WI38 (cell line): ENCODE measurements at regions not wholly inside any gene's neighbourhood (a gene's known extent, or its start where the extent isn't known, plus 50 kb on each side); places are given as distances from the start of the nearest gene placed in this dataset.
"Not testable (repeated sequence)": the region's sequence is repeated elsewhere in the genome, so short reads cannot be mapped to it uniquely, and the experiment has no call there.

Experiments used
- H3K4me3 ChIP-seq: 2 replicates; pipeline ENCODE4 v1.5.1; 2011; ENCODE audit warnings: low read depth, mild to moderate bottlenecking, control low read depth, low read length
- CTCF ChIP-seq: IDR thresholded peaks from 2 replicates; pipeline ENCODE4 v1.5.1; 2012; ENCODE audit warnings: low read depth, mild to moderate bottlenecking, control low read depth, low read length

DNA sequence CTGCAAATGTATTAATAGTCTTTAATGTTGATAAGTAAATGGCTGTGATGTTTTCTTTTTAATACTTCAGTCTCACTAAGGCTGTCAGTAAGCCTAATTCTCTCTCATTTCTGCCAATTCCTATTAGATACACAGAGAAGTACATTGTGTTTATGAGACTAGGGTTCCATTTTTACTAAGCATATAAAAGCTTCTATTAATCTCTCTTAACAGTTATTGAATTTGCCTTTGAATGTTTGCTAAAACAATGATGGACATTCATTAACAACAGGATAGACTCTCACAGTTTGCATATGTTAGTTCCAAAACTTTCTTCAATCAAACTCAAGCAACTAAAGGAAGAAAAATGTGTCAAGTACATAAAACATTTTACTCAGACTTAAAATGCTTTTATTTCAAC is 659.3 kb downstream of the TLE1 start:
- H3K4me3 ChIP-seq, result no peak overlapping the region
- TF ChIP-seq CTCF, result no peak

DNA sequence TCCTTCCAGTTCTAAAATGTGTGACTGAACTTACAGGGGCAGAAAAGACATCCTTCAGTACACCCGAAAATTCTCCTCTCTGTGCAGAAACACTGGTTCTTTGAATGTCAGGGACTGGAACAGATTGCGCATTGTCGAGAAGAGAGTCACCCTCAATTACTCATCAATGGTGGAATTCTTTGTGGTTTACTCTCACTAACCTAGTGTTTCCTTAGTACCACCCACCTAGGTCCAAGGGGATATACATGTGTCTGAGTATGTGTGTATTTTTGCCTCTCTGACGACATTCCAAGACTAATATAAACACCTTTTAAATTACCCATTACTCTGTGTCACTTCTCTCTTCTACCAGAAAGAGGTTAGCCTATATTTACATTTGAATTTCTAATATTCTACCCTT is 660.8 kb downstream of the TLE1 start:
- H3K4me3 ChIP-seq, result no peak overlapping the region
- TF ChIP-seq CTCF, result no peak

- no peak for TF ChIP-seq CTCF
- no peak overlapping the region for H3K4me3 ChIP-seq
These were observed 667.2 kb downstream of the TLE1 start for GRCh38 chr9:81022177-81022576.

- H3K4me3 ChIP-seq, result not testable (repeated sequence)
These were observed 674.4 kb downstream of the TLE1 start for GRCh38 chr9:81014945-81015344.

- not testable (repeated sequence) for H3K4me3 ChIP-seq
These were observed 676.2 kb downstream of the TLE1 start for GRCh38 chr9:81013191-81013590.

DNA sequence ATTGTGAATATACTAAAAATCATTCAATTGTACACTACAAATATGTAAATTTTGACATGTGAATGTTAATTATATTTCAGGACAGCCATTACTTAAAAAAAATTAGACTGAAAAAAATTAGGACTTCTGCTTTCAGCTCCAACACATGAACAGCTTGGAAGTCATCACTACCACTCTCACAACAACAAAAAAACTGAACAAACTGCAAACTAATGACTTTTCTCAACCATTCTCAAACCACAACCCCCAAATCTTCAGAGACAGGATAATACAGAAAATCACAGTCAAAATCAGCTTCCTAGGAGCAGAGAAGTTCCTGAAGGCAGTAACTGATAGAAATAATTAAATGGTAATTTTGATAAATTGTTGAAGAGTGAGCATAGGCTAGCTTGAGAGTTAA is 686.4 kb downstream of the TLE1 start:
- TF ChIP-seq CTCF, result no peak

GRCh38 chr9:81002242-81002641 is 687.1 kb downstream of the TLE1 start:
- no peak for TF ChIP-seq CTCF
- H3K4me3 ChIP-seq, result no peak overlapping the region

More for the DNA sequence above, 686.4 kb downstream of the TLE1 start:
- no peak overlapping the region for H3K4me3 ChIP-seq

DNA sequence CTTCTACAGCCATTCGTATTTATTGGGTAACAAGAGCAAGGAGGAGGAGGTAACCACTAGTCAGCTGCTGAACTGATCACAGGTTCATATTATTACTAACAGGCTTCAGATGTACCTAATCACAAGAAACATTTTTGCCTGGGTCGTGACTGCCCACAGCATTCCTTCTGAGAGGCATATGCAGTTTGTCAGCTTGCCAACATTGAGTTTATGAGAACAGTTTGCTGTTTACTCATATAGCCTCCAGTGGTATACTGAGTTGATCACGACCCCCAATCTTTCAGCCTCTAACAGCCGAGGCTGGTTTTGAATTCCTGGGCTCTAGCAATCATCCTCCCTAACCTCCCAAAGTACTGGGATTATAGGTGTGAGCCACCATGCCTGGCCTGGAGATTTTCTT is 693.6 kb downstream of the TLE1 start:
- no peak overlapping the region for H3K4me3 ChIP-seq
- no peak for TF ChIP-seq CTCF

DNA sequence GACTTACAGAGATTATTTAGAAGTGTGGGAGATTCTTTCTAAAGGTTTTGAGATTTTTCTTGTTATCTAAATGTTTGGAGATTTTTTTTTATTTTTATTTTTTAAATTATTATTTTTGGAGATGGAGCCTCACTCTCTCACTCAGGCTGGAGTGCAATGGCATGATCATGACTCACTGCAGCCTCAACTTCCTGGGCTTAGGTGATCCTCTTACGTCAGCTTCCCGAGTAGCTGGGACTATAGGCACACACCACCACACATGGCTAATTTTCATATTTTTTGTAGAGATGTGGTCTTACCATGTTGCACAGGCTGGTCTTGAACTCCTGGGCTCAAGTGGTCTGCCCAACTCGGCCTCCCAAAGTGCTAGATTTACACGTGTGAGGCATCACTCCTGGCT is 694.5 kb downstream of the TLE1 start:
- no peak overlapping the region for H3K4me3 ChIP-seq
- no peak for TF ChIP-seq CTCF

- not testable (repeated sequence) for H3K4me3 ChIP-seq
These were observed 703.8 kb downstream of the TLE1 start for GRCh38 chr9:80985595-80985994.
